ENCODE measurements at regions not wholly inside any gene's neighbourhood (a gene's known extent, or its start where the extent isn't known, plus 50 kb on each side); places are given as distances from the start of the nearest gene placed in this dataset.

- Histone ChIP-seq H3K4me3 (no peak overlapping the region), H3K27ac (no peak overlapping the region)
- no peak for TF ChIP-seq CTCF (IDR thresholded peaks at IDR 0.05)
- DNase-seq (ENCODE audit: low spot score) = no peak
Observed at GRCh38 chr2:83459456-83459855, 999.6 kb downstream of the SUCLG1 start.

GRCh38 chr2:83435989-83436388, 1023.1 kb downstream of the SUCLG1 start:
- no peak for TF ChIP-seq CTCF (IDR thresholded peaks at IDR 0.05)
- no peak for DNase-seq (ENCODE audit: low spot score)
- Histone ChIP-seq H3K27ac (no peak overlapping the region), H3K4me3 (no peak overlapping the region)

GRCh38 chr2:83420993-83421392, 1038.1 kb downstream of the SUCLG1 start:
- Histone ChIP-seq H3K27ac (no peak overlapping the region), H3K4me3 (no peak overlapping the region)
- TF ChIP-seq CTCF (IDR thresholded peaks at IDR 0.05) = no peak
- no peak for DNase-seq (ENCODE audit: low spot score)

GRCh38 chr2:83394134-83394904, 1064.8 kb downstream of the SUCLG1 start:
- Histone ChIP-seq H3K4me3 (no peak overlapping the region), H3K27ac (no peak overlapping the region)
- DNase-seq (ENCODE audit: low spot score) = no peak
- no peak for TF ChIP-seq CTCF (IDR thresholded peaks at IDR 0.05)

GRCh38 chr2:83388804-83389203, 1070.3 kb downstream of the SUCLG1 start:
- Histone ChIP-seq H3K4me3 (no peak overlapping the region), H3K27ac (no peak overlapping the region)
- no peak for DNase-seq (ENCODE audit: low spot score)
- no peak for TF ChIP-seq CTCF (IDR thresholded peaks at IDR 0.05)

GRCh38 chr2:83386549-83386948, 1072.5 kb downstream of the SUCLG1 start:
- H3K4me3 ChIP-seq = no peak overlapping the region
- H3K27ac ChIP-seq = no peak overlapping the region
- TF ChIP-seq CTCF (IDR thresholded peaks at IDR 0.05) = no peak
- DNase-seq (ENCODE audit: low spot score) = no peak

- Histone ChIP-seq H3K27ac (no peak overlapping the region), H3K4me3 (no peak overlapping the region)
- no peak for TF ChIP-seq CTCF (IDR thresholded peaks at IDR 0.05)
- DNase-seq (ENCODE audit: low spot score) = no peak
Observed at GRCh38 chr2:83378921-83379320, 1080.2 kb downstream of the SUCLG1 start.

Measured in coronary artery (tissue), 2 donors.